SH-SY5Y (cell line): ENCODE measurements at regions not wholly inside any gene's neighbourhood (a gene's known extent, or its start where the extent isn't known, plus 50 kb on each side); places are given as distances from the start of the nearest gene placed in this dataset.

Experiments
- GATA2 ChIP-seq: IDR thresholded peaks from 2 replicates; pipeline ENCODE4 v1.6.1; 2011; ENCODE audit warnings: mild to moderate bottlenecking, low read depth, low read length
- GATA3 ChIP-seq: IDR thresholded peaks from 2 replicates; pipeline ENCODE4 v1.6.1; 2011; ENCODE audit warnings: low read depth, mild to moderate bottlenecking, low read length, moderate library complexity

DNA sequence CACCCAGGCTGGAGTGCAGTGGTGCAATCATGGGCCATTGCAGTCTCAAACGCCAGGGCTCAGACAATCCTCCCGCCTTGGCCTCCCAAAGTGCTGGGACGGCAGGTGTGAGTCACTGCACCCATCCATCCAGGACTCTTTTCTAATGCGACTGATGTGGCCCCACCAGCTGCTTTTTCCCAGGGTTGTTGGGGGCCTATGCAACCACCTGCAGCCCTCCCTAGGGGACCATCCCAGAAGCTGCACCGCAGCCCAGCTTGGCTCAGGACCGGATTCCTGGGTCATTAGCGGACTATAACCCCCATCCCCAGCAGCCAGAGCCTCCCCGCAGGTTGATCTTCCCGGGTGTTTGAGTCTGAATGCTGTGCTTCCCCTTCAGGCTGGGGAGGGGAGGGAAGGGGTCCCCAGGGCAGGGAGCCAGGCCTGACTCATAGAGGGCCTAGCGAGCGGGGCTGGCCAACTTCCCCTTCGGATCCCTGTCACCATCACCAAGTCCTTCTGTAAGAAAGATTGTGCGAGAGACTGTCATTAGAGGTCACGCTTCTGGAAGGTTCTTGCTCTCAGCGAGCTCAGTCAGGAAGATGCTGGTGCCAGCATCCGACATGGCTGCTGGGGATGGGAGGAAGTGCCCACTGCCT lies 108.7 kb upstream of the ACTRT2 start:
- TF ChIP-seq GATA2 (no peak), GATA3 (no peak)
